Upper lobe of left lung (tissue), 6 donors: ENCODE measurements at regions not wholly inside any gene's neighbourhood (a gene's known extent, or its start where the extent isn't known, plus 50 kb on each side); places are given as distances from the start of the nearest gene placed in this dataset.

Source experiments
- ATAC-seq, 2 donors: fragments of 200-7000 bp; cut with Tn5 transposase; one replicate each; pipeline ENCODE4 v1.9.1; 2022; ENCODE audit warnings: mild to moderate bottlenecking in 2 of 2, moderate library complexity in 2 of 2; ENCODE audit not compliant: low FRiP score in 2 of 2
- DNase-seq, 2 donors: peaks; one replicate each; pipeline ENCODE4 v3.0.0-alpha.2; 2019 to 2020
- H3K27ac ChIP-seq, 4 donors: fragments of 200-600 bp; sonication (generic); one replicate each; pipeline ENCODE4 v1.5.1; 2016 to 2019
- H3K27me3 ChIP-seq, 4 donors: fragments of 200-600 bp; sonication (generic); one replicate each; pipeline ENCODE4 v1.5.1; 2017 to 2019
- H3K36me3 ChIP-seq, 4 donors: fragments of 200-600 bp; sonication (generic); one replicate each; pipeline ENCODE4 v1.5.1; 2016 to 2019
- H3K4me1 ChIP-seq, 4 donors: fragments of 200-600 bp; sonication (generic); one replicate each; pipeline ENCODE4 v1.5.1; 2018 to 2019
- H3K4me3 ChIP-seq, 4 donors: fragments of 200-600 bp; sonication (generic); one replicate each; pipeline ENCODE4 v1.5.1; 2017 to 2019; ENCODE audit warnings: mild to moderate bottlenecking in 2 of 4, moderate library complexity in 1 of 4
- H3K9me3 ChIP-seq, 4 donors: fragments of 200-600 bp; sonication (generic); one replicate each; pipeline ENCODE4 v1.5.1; 2018 to 2019
- CTCF ChIP-seq, 6 experiments: fragments of 450-650 bp in 4 of 6; fragments of 200-600 bp in 2 of 6; sonication (generic) in 2 of 6; IDR thresholded peaks; one replicate each; pipeline ENCODE4 v1.5.1; 2016 to 2019; ENCODE audit warnings: antibody characterized with exemption in 6 of 6
- EP300 ChIP-seq, 4 donors: sonication (generic); formaldehyde crosslinking; IDR thresholded peaks; one replicate each; pipeline ENCODE4 v1.5.1; 2017; ENCODE audit warnings: antibody characterized with exemption in 4 of 4, control low read depth in 2 of 4
- POLR2A ChIP-seq, 4 donors: fragments of 450-650 bp; IDR thresholded peaks; one replicate each; pipeline ENCODE4 v1.5.1; 2016 to 2017; ENCODE audit warnings: antibody characterized with exemption in 4 of 4, mild to moderate bottlenecking in 2 of 4
- POLR2AphosphoS5 ChIP-seq, 2 donors: sonication (generic); formaldehyde crosslinking; IDR thresholded peaks; one replicate each; pipeline ENCODE4 v1.5.1; 2017; ENCODE audit warnings: antibody characterized with exemption in 2 of 2
- WGBS, 2 donors: methylation state at CpG; one replicate each; pipeline ENCODE4 v1.1.5; 2017 to 2018; 5-methylcytosine and 5-hydroxymethylcytosine counted together
- donor health status: DM: no; HTN: no; CAD: no; lungs with moderate emphysema.
- donor health status: DM: no; HTN: yes; CAD: no; lungs with severe emphysema.

- Histone ChIP-seq H3K27ac (no peak overlapping the region), H3K4me3 (no peak overlapping the region), H3K27me3 (no peaks in the 10 kb centered on the region), H3K36me3 (no peaks in the 10 kb centered on the region), H3K9me3 (peaks cover 6 to 18% (median 13%) of the 10 kb centered on the region in 4 donors), H3K4me1 (no peaks in the 10 kb centered on the region)
- WGBS, 2 donors = 72 to 78% methylated on average over 6 of the region's 6 CpGs
- no peak for TF ChIP-seq CTCF (IDR thresholded peaks at IDR 0.05)
- no peak for TF ChIP-seq POLR2A (IDR thresholded peaks at IDR 0.05)
- TF ChIP-seq EP300 (IDR thresholded peaks at IDR 0.05) = no peak
- no peak for TF ChIP-seq POLR2AphosphoS5 (IDR thresholded peaks at IDR 0.05)
- no peak for ATAC-seq
- no peak for DNase-seq
Measured at GRCh38 chr3:13174803-13175135, 101.5 kb upstream of the IQSEC1 start.

GRCh38 chr3:13174011-13174802, 101.0 kb upstream of the IQSEC1 start:
- Histone ChIP-seq H3K27ac (no peak overlapping the region), H3K27me3 (no peaks in the 10 kb centered on the region), H3K36me3 (no peaks in the 10 kb centered on the region), H3K4me3 (no peak overlapping the region), H3K4me1 (no peaks in the 10 kb centered on the region), H3K9me3 (peaks cover 6 to 12% (median 7%) of the 10 kb centered on the region in 4 donors)
- 88 to 89% methylated on average over 8 to 17 of the region's 17 CpGs for WGBS, 2 donors
- DNase-seq (no peak), ATAC-seq (no peak)
- TF ChIP-seq EP300 (IDR thresholded peaks at IDR 0.05) (no peak), POLR2A (IDR thresholded peaks at IDR 0.05) (no peak), POLR2AphosphoS5 (IDR thresholded peaks at IDR 0.05) (no peak), CTCF (IDR thresholded peaks at IDR 0.05) (no peak)

- Histone ChIP-seq H3K4me3 (no peak overlapping the region), H3K4me1 (no peaks in the 10 kb centered on the region), H3K27ac (no peak overlapping the region), H3K36me3 (no peaks in the 10 kb centered on the region), H3K9me3 (peaks cover 0 to 2% (median 0%) of the 10 kb centered on the region in 4 donors), H3K27me3 (no peaks in the 10 kb centered on the region)
- TF ChIP-seq POLR2A (IDR thresholded peaks at IDR 0.05) (no peak), CTCF (IDR thresholded peaks at IDR 0.05) (no peak), EP300 (IDR thresholded peaks at IDR 0.05) (no peak), POLR2AphosphoS5 (IDR thresholded peaks at IDR 0.05) (no peak)
- ATAC-seq (no peak), DNase-seq (no peak)
- WGBS, 2 donors = 63% methylated on average over 3 of the region's 6 CpGs; no CpG with 5 or more reads in 1 of the 2 donors
Measured at GRCh38 chr3:13173186-13173585, 100.0 kb upstream of the IQSEC1 start.

- Histone ChIP-seq H3K4me3 (no peak overlapping the region), H3K36me3 (no peaks in the 10 kb centered on the region), H3K27ac (no peak overlapping the region), H3K9me3 (no peaks in the 10 kb centered on the region), H3K27me3 (no peaks in the 10 kb centered on the region), H3K4me1 (no peaks in the 10 kb centered on the region)
- ATAC-seq (no peak), DNase-seq (no peak)
- 89 to 100% methylated on average over 1 to 7 of the region's 7 CpGs for WGBS, 2 donors
- no peak for TF ChIP-seq POLR2A (IDR thresholded peaks at IDR 0.05)
- no peak for TF ChIP-seq CTCF (IDR thresholded peaks at IDR 0.05)
- TF ChIP-seq POLR2AphosphoS5 (IDR thresholded peaks at IDR 0.05) = no peak
- no peak for TF ChIP-seq EP300 (IDR thresholded peaks at IDR 0.05)
Measured at GRCh38 chr3:13172644-13173013, 99.4 kb upstream of the IQSEC1 start.
